GM12878 (cell line): ENCODE measurements at regions not wholly inside any gene's neighbourhood (a gene's known extent, or its start where the extent isn't known, plus 50 kb on each side); places are given as distances from the start of the nearest gene placed in this dataset.

ENCODE experiments used
- CEBPB ChIP-seq, 2 experiments: fragments of 150-350 bp in 1 of 2; IDR thresholded peaks; 2 replicates each; pipeline ENCODE4 v1.6.1; 2012 to 2014; ENCODE audit warnings: low read depth in 2 of 2, low read length in 2 of 2, borderline replicate concordance in 1 of 2, inconsistent platforms in 1 of 2
- CHD1 ChIP-seq: IDR thresholded peaks from 2 replicates; pipeline ENCODE4 v1.6.1; 2012; ENCODE audit warnings: low read depth, low read length, improper control_type of control experiment
- CTCF ChIP-seq, 3 experiments: IDR thresholded peaks in 2 of 3; conservative IDR thresholded peaks in 1 of 3; 2 replicates each; pipeline ENCODE4 v1.5.1; 2011; ENCODE audit warnings: low read depth in 3 of 3, low read length in 3 of 3, mild to moderate bottlenecking in 3 of 3, control low read depth in 2 of 3, moderate library complexity in 2 of 3, inconsistent platforms in 1 of 3, mixed read lengths in 1 of 3; ENCODE audit not compliant: control insufficient read depth in 2 of 3, insufficient read depth in 1 of 3; ENCODE audit errors: extremely low read depth in 1 of 3
- PBX3 ChIP-seq: IDR thresholded peaks from 2 replicates; pipeline ENCODE4 v1.6.1; 2011; ENCODE audit warnings: mild to moderate bottlenecking, low read depth, low read length, moderate library complexity; ENCODE audit not compliant: insufficient replicate concordance

- TF ChIP-seq CEBPB (IDR thresholded peaks at IDR 0.05; ENCODE audit: borderline replicate concordance in 1 of 2, low read depth in 2 of 2, low read length in 2 of 2) (no peak), PBX3 (no peak), CTCF (IDR thresholded peaks at IDR 0.05 in 2 of 3, conservative IDR thresholded peaks at IDR 0.05 in 1 of 3; ENCODE audit: control insufficient read depth in 2 of 3, extremely low read depth in 1 of 3, insufficient read depth in 1 of 3, low read depth in 3 of 3, low read length in 3 of 3) (no peak), CHD1 (no peak)
These were observed 220.6 kb upstream of the MAP3K1 start for GRCh38 chr5:56594792-56595191.
